GM19452 (cell line): ENCODE measurements at regions not wholly inside any gene's neighbourhood (a gene's known extent, or its start where the extent isn't known, plus 50 kb on each side); places are given as distances from the start of the nearest gene placed in this dataset.
"Not testable (repeated sequence)": the region's sequence is repeated elsewhere in the genome, so short reads cannot be mapped to it uniquely, and the experiment has no call there.

Experiments used
- ATAC-seq: cut with Tn5 transposase; IDR thresholded peaks from one replicate; pipeline ENCODE4 v1.9.1; 2021; ENCODE audit not compliant: unreplicated experiment

DNA sequence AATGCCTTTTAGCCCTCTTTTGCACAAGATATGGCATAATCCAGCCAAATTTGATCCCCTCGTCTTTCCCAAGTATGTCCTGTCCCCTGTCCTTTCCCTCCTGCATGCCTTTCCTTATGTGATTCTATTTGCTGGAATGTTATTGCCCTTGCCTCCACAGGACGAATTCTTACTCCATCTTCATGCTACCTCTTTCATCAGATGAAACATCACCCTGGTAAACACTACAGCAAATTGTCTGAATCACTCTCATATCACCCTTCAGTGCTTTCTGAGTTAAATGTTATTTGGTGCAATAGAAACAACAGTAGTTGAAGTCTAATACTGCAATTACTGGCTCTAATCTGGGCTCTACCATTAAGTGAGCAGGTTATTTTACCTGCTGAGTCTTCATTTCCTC is 52.2 kb upstream of the FAT1 start:
- no peak for ATAC-seq

DNA sequence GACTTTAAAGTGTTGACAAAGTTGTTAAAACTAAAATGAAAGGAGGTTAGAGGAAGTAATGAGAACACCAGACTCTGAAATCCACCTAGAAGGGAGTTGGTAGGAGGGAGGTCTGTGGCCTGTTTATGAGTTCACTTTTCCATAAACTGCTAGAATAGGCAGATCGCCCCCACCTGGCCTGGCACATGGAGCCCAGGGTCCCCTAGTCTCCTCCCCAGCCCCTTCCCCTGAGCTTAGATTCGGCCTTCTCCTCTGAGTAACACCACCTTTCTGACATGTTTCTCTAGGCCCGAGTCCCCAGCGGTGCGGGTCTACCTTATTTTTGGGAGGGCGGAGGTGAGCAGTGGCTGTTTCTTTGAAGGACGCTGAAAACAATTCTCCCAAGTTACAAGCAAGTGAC is 54.5 kb upstream of the FAT1 start:
- ATAC-seq = no peak

DNA sequence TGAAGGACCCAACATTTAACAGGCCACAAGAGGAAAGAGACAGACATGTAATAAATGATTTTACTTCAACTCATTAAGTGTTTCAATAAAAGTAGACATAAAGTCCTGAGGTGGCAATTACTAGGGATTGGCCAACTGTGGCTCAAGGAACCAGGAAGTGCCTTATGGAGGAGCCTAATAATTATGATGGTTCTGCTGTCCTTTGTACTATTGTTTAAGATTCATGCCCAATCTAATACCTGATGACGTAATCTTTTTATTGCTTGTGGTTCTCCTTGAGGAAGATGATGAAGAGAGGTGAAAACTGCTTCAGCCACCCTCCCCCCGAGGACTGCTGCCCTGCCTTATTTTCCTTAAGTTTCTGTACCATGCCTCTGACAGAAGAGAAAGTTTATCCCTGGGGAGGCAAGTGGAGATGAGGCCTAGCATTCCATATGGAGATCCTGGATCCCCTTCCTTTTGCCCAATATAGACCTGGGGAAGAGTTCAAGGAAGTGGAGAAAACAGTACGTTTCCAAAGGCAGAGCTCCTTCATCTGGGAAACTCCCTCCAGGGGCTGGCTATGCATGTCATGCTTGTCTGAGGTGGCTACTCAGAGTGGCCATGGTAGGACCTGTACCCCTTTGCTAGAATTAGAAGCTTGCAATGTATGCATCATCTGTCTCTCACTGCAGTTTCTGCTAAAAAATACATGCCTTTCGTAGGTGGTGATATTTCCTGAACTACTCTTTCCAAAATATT is 56.8 kb upstream of the FAT1 start:
- ATAC-seq = no peak

DNA sequence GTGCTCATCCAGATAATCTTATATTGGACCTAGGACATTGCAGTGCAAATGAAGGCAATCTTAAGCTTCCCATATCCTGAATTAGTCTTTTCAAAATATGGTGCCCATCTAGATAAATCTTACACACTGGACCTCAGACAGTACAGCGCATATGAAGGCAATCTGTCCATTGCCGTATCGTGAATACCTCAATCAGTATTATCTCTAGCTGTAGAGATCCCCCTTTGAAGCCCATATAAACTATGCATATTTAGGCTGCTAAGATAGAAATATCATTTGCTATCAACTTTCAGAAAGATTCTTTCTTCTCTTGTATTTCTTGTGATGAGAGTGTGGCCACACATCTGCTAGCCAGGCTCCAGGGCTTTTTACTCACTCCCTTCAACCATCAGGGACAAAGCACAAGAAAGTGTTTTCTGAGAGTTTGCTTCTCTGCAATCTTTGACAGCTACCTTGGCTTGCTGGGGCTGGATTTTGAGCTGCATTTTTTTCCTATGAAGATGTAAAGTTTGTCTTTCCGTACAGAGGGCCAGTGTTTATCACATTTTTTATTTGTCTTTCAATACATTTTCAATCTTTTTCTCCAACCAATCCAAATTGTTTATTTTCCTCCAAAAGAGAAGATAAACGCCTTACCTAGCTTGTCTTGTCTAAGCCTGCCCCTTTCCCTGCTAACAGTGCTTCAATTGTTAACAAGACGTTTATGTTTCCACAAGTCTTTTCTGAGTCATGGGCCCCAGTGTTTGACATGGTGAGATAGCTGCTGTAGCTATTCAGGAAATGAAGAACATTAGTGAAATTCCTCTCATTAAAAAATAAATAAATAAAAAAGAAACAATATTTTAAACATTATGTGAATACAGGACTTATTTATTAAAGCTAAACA is 57.6 kb upstream of the FAT1 start:
- no peak for ATAC-seq

DNA sequence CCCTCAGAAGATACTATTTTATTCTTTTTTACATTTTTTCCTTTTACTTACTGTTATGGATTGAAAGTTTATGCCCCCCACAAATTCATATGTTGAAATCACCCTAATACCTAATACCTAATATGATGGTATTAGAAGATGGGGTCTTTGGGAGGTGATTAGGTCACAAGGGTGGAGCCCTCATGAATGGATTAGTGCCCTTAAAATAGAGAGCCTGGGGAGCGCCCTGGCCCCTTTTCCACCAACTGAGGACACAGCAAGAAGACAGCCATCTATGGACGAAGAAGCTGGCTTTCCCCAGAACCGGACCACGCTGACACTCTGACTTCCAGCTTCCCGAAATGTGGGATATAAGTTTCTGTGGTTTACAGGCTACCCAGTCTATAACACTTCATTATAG is 58.6 kb upstream of the FAT1 start:
- ATAC-seq = no peak

DNA sequence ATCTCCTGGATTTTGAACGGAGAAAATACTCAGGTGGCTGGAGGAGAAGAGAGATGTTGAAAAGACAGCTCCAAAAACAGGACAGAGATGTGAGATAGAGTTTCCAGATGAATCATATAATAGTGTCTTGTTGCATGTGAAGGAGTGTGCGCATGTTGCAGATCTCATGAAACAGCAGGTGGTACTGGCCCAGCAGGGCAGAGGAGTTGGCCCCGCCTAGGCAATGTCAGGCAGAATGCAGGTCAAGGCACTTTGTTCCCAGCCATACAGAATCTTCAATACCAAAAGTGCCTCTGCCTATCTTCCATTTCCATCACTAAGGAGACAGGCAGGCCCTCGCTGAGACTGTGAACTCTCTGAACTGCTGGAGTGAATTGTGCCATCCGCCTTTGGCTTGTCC is 63.9 kb upstream of the FAT1 start:
- ATAC-seq = no peak

DNA sequence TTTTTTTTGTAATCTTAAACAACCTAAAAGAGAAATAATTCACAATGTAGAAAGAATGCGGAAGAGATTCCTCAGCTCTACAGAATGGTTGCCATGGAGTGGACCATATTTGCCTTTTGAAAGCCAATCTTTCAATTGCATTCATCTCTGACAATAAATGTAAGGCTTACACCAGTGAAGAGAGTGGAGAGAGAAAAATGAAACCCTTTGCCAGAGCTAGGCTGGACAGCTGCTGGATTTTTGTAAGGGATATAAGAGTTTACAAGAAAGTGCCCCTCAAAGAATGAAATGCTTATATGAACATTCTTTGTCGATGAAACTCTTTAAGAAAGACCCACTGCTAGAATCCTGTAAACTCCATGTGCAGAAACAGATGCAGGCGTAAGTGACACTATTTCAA is 66.0 kb upstream of the FAT1 start:
- ATAC-seq = no peak

DNA sequence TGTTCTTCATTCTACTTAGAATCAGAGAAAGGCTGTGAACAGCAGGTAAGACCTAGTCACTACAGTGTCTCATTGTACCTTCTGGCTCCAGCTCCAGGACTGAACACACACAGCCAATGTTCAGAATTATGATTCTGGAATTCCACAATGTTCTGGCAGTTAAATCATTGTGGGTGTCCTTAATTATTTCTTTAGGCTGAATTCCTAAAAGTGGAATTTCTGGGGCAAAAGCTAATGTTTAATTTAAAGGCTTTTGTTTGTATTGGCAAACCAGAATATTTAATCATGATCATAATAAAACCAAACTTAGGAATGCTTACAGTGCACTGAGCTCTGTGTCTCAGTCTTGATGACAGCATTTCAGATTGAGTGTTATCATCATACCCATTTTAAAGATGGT is 67.0 kb upstream of the FAT1 start:
- no peak for ATAC-seq

DNA sequence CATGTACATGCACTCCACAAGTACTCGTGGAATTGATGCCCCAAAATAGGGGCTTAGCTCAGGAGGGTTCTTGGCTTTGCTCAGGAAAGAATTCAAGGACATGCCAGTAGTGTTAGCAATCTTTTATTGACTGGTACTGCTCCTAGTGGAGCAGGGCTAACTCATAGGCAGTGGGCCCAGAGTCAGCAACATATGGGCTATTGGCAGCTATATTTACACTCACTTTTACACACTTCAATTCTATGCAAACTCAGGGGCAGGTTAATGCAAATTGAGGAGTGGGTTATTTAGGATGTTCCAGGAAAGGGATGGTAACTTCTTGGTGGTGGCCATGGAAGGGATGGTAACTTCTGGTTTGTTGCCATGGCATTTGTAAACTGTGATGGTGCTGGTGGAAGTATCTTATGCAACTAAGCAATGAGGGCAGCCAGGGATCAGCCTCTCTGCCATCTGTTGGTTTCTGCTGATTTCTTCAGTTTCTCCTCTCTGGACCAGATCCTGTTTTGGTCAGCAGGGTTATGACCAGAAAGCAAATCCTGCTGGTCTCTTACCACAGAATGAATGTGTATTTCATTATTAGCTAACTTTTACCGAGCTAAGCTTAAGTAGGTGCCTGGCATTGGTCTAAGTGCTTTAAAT is 69.2 kb upstream of the FAT1 start:
- ATAC-seq = no peak

DNA sequence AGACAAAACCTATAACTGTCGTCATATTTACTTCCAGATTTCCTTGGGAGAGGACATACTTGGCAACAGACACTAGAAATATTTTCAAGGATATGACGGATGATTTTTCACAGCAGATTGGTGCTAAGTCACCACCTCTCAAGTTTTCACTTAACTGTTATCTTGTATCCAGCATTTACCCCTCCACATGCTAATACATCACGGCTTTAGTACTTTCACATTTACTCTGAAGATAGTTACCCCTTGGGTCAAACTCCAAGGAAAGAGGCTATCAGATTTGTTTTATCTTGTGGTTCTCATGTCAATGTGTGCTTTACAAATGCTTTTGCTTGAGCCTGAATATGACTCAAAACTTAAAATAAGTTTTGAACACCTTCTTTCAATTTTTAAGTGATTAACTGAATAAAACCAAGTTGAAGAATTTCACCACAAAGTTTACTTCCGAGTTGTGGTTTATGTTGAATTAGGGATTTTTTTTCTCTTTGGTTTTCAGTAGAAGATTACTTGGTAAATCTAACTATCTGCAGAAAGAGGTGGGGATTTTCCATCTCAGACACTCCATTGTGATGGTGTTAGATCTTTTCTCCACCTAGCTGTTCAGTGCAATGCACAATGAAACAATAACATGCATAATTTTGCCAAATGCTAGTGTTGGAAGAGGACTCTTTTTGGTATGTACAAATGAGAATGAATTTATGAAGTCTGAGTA is 75.4 kb upstream of the FAT1 start:
- no peak for ATAC-seq

DNA sequence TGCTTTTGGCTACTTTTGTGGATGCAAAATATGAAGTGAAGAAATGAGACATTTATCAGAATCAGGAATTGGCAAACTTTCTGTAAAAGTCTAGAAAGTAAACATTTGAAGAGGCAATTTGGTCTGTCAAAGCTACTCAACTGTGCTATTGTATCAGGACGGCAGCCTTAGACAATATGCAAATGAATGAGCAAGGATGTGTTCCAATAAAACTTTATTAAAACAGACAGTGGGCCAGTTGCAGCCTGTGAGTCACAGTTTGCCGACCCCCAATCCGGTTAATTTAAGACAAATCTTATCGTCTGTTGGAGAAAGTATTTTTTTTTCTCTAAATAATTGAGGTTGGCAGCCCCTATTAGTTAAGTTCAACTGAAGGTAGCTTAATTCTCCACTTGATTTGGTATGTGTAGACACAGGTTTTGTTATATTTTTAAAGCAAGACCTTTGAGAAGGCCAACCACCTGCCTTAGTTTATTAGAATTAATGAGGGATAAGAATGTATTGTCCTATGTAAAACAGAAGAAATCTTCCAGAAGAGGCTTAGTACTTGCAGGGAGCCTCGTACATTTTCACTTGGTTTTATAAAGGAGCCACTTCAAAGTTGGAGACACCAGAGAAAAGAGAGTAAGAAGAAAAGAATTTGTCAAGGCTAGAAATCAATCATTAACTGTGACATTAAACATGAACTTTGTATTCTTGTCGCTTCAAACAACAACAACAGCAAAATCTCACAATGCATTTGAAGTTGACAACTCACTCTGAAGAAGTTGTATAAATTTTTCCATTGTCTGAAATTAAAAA is 81.6 kb upstream of the FAT1 start:
- no peak for ATAC-seq

DNA sequence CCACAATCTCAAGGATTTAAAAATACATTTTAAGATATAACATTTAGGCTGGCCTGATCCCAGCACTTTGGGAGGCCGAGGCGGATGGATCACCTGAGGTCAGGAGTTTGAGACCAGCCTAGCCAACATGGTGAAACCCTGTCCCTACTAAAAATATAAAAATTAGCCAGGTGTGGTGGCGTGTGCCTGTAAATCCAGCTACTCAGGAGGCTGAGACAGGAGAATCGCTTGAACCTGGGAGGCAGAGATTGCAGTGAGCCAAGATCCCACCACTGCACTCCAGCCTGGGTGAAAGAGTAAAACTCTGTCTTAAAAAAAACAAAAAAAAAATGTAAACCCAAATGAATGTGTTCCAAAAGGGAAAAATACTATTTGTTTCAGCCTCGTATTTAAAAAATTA is 82.3 kb upstream of the FAT1 start:
- ATAC-seq = not testable (repeated sequence)

DNA sequence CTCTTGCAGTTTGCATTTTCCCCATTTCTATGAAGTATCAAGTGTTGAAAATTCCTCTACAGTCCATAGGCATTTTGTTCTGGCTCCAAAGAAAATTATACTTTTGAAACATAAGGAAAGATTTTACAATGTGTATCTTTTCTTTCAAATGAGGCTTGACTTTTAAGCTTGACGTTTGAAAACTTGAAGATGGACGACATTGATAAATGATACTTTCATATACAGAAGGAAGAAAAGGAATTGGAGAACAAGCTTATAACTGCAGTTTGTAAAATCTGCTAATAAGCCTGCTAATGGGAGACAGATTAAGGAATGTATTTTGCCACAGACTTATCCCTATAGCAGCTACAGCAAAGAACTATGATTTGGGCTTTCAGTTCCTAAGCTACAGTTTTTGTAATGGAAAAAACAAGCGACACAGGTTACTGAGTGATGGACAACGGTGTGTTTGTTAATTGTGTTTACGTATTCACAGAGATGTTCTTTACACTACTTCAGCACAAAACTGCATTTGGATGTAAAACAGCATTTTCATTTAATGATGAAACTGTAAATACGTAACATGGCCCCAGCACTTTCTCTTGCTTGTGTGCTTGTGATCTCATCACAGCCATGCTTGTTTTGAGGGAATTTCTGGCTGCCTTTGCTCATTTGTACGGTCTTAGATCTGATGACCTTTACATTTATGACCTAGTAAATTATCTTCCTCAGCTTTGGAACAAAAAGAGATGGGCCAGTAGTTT is 83.2 kb upstream of the FAT1 start:
- no peak for ATAC-seq

DNA sequence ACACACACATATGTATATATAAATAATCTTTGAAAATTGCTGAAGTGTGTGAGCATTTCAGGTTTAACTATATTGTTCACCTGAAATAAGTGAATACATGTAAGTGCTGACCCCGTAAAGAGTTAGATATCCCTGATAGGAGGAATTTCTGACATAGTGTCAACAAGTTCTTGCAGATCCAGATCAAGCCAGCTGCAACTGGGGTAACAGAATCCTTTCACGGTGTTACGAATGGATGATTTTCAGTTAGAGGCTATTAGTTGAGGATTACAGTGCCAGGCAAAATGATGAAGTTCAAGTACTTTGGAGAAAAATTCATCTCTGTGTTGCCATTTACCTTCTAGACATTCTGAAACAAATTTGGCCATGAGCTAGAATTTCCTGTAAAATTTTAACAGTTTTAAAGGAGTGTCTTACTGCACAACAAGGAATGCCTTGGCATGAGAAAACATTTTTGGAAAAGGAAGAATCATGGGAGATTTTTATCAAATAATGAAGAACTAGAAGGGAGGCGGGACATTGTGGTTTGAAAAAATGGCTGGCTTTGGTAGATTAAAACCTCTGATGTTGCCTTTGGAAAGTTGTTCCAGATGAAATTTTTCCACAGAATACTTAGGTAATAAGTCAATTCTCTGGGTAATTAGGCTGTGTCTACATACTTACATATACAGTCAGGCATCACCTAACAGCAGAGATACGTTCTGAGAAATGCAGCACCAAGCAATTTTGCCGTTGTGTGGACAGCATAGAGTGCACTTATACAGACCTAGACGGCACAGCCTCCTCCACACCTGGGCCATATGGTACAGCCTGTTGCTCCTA is 84.4 kb upstream of the FAT1 start:
- ATAC-seq = no peak

DNA sequence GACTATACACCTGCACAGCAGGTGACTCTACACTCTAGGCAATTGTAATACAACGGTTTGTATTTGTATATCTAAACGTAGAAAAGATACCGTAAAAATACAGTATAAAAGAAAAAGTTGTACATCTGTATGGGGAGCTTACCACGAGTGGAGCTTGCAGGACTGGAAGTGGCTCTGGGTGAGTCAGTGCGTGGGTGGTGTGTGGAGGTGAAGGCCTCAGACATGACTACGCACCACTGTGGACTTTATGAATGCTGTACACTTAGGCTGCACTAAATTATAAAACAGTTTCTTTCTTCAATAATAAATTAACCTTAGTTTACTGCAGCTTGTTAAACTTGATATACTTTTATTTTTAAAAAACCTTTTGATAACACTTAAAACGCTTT is 85.0 kb upstream of the FAT1 start:
- ATAC-seq = no peak

DNA sequence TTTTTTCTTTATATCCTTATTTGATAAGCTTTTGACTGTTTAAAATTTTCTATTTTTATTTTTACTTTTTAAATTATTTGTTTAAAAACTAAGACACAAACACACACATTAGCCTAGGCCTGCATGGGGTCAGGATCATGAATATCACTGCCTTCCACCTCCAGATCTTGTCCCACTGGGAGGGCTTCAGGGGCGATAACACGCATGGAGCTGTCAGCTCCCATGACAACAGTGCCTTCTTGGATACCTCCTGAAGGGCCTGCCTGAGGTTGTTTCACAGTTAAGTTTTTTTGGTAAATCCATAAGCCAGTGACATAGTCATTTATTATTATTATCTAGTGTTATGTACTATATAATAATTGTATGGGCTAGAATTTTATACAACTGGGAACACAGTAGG is 85.4 kb upstream of the FAT1 start:
- ATAC-seq = no peak

DNA sequence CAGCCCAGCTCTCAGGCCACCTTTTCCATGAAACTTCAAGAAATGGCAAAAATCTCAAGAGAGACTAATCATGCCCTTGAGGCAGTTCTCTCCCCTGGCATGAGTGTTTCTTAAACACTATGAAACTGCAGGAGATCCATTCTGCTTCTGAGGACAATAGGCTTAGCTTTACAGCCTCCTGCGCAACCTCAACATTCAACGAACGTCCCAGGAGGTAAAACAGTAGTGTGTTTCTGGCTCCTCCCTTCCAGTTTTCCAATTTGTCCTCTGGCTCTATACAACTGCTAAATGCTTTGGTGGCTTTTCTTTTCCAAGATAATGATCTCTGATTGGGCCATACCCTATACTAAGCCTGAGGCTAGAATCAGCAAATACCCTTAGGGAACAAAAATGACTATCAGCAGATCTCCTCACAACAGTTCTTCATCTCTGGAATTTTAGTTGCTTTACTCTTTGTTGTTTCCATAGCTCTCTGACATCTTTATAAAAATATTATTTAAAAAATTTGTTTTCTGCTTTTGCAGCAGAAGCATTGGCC is 87.0 kb upstream of the FAT1 start:
- ATAC-seq = no peak

DNA sequence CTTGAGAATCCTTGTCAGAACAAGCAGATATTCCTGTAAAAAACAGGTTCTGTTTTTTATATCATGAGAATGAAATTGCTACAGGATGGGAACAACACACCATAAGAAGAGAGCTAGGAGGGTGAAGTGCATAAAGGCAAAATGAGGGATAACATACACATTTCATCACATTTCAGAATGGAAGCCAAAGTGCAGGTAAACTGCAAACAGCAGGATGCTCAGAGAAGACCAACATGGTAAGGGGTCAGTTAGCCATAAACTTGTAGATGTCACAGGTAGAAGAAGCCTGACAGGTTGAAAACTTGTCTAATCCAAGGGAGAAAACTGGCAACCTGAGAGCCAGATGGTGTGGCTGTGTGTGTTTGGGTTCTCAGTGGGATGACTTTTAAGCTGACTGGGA is 88.9 kb upstream of the FAT1 start:
- no peak for ATAC-seq
